ENCODE measurements at regions not wholly inside any gene's neighbourhood (a gene's known extent, or its start where the extent isn't known, plus 50 kb on each side); places are given as distances from the start of the nearest gene placed in this dataset.

DNA sequence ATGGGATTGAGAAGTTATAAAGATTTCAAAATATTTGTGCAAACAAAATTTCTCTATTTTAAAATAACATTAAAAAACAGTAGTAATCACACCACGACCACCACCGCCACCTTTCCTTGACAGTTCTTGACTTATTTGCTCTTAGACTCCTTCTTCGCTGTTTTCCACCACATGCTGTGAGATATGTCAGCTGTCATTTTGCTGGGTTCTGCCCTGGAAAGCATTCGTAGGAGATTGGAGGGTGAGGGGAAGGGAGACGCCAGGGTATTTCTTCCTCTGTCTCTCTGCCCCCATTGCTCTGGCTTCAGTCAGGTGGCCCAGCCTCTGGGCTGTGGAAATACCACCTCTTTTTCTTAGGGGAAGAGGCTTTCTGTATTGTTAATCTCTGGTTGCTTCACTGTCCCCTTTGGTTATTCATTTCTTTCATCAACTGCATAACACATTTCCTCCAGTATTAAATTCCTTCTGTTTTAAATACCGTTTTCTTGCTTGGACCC, 186.2 kb downstream of the NEDD1 start:
- DNase-seq (ENCODE audit: low spot score), result no peak

DNA sequence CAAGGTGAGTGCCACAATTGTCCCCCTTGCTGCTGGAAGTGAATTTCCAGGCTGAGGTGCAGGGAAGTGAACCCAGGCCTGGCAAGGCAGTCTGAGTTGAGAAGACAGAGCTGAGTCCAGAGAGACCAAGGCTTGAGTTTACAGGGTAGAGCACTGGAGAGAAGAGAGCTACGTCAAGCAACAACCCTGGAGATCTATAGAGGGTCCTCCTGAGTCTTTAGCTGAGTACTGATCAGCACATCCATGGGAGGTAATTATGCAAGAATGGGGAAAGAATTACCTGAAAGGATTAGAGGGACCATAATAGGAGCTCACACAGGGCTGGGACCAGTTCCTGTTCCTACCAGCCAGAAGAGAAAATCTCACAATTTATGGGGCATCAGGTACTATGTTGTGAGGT, 190.7 kb downstream of the NEDD1 start:
- DNase-seq (ENCODE audit: low spot score), result no peak

- no peak for DNase-seq (ENCODE audit: low spot score)
Measured at GRCh38 chr12:97109441-97109840, 202.4 kb downstream of the NEDD1 start.

GRCh38 chr12:97112136-97112535, 205.1 kb downstream of the NEDD1 start:
- DNase-seq (ENCODE audit: low spot score), result no peak

DNA sequence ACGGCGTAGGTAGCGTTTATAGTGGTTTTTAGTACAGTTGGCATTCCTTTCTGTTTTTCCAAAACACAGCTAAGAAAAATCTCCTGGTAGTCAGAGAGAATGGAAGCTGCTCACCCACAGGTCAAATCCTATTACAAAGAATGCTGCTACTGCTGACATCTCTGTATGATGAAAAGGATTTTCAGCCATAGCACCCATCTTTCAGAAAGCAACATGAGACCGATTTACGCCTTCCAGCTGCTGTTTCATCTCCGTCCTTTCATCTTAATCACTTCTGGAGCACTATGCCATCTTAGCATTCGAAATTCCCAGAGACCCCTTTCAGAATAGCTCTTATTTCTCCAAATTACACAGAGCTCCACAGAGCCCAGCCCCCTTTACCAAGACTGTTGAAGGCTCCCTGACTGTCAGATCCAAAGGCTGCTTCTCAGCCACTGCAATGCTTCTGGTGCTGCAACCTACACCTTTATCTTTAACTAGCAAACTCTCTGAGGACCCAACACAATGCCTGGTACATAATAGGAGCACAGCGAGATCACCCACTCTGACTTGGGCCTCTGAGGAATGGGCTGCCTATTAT, 211.8 kb downstream of the NEDD1 start:
- DNase-seq (ENCODE audit: low spot score), result no peak

DNA sequence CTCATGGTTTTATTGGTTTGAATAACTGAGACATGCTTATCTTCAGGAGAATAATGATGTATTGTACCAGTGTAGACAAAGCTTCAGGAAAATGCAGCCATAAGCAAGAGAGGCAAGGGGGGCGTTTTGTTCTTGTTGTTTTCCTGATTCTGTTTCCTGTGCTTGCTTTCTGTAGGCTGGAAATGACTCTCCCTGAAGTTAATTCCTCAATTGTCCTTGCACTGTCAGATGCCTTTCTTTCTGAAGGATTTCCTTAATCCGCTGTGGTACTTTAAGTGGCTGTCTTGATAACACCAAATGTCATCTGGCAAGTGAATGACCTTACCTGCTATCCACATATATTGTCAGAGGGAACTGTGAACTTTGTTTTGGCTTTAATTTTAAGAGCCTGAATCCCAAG, 220.0 kb downstream of the NEDD1 start:
- no peak for DNase-seq (ENCODE audit: low spot score)

GRCh38 chr12:97131220-97131981, 224.3 kb downstream of the NEDD1 start:
- no peak for DNase-seq (ENCODE audit: low spot score)

- no peak for DNase-seq (ENCODE audit: low spot score)
Measured at GRCh38 chr12:97132270-97132669, 225.2 kb downstream of the NEDD1 start.

GRCh38 chr12:97134495-97134894, 227.4 kb downstream of the NEDD1 start:
- no peak for DNase-seq (ENCODE audit: low spot score)

GRCh38 chr12:97140355-97140754, 233.3 kb downstream of the NEDD1 start:
- DNase-seq (ENCODE audit: low spot score), result no peak

- DNase-seq (ENCODE audit: low spot score), result no peak
Measured at GRCh38 chr12:97142737-97143410, 235.8 kb downstream of the NEDD1 start.

DNA sequence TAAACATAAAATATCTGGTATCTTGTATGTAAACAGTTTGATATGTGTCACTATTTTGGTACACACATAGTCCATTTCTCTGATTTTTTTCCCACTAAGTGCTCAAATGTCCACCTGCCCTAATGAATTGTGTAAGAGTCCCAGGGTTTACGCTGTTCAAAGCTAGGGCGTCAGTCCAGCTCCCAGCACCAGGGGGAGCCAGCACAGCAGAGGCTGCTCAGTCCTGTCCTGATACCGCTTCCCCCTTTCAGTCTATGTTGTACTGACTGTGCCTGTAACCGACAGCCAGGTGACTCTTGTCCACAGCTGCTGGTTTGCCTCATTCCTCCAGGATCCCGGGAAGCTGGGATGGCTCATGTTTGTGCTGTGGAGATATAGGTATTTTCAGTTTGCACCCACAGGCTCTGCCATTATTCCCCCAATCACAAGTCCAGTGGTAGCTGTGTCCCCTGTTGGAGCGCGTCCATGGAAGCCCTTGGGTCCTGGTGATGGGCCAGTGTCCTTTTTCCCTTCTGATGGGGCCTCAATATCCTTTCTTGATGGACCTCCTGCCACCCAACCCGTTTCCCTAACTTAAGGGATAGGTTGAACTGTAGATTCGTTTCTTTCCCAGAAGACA, 242.0 kb downstream of the NEDD1 start:
- DNase-seq (ENCODE audit: low spot score), result peak; percentile 42

- DNase-seq (ENCODE audit: low spot score), result no peak
Measured at GRCh38 chr12:97151481-97151880, 244.4 kb downstream of the NEDD1 start.

DNA sequence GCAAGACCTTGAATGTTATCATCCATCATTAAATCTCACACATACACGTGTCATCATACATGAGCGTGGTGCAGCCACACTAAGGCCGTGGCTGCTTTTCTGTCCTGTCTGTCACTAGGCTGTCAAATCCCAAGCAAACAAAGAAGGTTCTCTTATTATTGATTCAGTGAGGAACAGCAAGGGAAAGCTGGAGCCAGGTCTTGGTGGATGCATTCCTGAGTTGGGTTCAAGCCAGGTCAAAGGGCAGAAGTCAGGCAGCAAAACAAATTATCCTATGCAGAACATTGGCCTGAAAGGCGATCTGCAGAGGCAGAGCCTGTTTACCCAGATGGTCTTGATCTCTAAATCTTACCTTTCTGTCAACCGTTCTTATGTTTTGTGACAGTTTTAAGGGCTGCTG, 252.3 kb downstream of the NEDD1 start:
- DNase-seq (ENCODE audit: low spot score), result no peak

- no peak for DNase-seq (ENCODE audit: low spot score)
Measured at GRCh38 chr12:97160277-97160676, 253.2 kb downstream of the NEDD1 start.

DNA sequence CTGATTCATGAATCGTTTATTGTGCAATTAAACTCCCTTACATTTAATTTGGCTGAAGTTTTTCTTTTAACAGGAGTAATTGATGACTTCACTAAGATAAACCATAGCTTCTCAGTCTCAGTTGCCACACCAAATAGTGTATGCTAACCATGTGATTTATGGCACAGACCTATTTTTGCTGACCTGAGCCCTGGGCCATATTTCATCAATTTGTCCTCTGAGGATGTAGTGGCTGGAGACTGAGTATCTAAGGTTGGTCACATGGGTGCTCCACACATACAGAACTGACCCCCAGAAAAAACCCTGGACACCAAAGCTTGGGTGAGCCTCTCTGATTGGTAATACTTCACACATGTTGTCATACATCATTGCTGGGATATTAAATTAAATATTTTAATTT, 255.1 kb downstream of the NEDD1 start:
- DNase-seq (ENCODE audit: low spot score), result no peak

- no peak for DNase-seq (ENCODE audit: low spot score)
Measured at GRCh38 chr12:97164936-97165335, 257.9 kb downstream of the NEDD1 start.

DNA sequence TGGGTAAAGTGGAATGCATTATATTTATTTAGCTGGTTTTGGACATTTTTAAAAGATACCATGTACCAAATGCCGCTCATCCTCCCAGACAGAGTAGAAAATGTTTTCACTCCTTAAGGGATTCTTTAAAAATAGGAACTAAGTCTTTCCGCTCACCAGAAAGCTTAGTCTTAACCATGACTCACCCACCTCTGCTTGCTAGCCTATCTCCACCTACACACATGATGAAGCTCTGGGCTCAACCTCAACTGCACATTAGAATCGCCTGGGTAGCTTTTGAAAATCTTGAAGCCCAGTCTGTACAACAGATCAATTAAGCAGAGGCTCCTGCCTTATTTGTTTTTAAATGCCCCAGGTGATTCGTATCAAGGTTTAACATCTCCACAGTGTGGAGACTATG, 260.5 kb downstream of the NEDD1 start:
- DNase-seq (ENCODE audit: low spot score), result no peak

DNA sequence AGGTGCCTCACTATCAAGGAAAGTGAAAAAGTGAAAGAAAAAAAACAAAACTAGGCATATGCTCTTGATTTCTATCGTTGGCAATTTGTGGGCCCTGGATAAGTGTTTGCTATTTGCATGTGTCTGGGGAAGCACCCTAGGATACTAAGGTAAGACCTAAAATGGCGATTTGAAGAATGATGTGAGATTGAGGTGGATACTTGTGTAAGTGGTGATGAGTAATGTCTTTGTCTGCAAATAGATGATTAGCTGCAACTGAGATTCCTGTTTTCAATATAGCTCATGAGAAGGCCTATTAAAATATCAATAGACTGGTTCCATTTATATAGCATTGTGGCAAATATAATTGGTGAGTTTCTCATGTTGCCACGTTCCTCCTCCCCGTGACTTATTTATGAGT, 261.7 kb downstream of the NEDD1 start:
- no peak for DNase-seq (ENCODE audit: low spot score)

- DNase-seq (ENCODE audit: low spot score), result no peak
Measured at GRCh38 chr12:97169889-97170567, 263.0 kb downstream of the NEDD1 start.

- DNase-seq (ENCODE audit: low spot score), result no peak
Measured at GRCh38 chr12:97173688-97174410, 266.8 kb downstream of the NEDD1 start.

DNA sequence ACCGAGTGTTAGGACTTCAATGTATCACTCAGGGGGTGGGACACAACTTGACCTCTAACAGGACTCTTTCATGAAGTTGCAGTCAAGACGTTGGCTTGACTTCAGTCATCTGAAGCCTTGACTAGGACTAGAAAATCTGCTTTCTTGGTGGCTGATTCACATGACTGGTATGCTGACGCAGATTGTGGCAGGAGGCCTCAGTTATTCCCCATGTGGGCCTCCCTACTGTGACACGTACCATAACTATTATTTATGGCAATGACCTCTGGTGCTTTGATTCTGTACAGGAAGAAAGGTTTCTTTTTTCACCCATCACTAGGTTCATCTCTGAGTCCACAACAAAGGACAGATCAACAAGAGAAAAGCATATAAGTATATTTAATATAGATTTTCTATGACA, 270.4 kb downstream of the NEDD1 start:
- no peak for DNase-seq (ENCODE audit: low spot score)

Measured in AG20443 (cell line).